Brain microvascular endothelial cell (primary cell): ENCODE measurements at regions not wholly inside any gene's neighbourhood (a gene's known extent, or its start where the extent isn't known, plus 50 kb on each side); places are given as distances from the start of the nearest gene placed in this dataset.
"Not testable (repeated sequence)": the region's sequence is repeated elsewhere in the genome, so short reads cannot be mapped to it uniquely, and the experiment has no call there.

Source experiments
- DNase-seq: peaks from one replicate; pipeline ENCODE4 v3.0.0-alpha.2; 2020
- H3K27ac ChIP-seq: fragments of 250-450 bp; sonication (Bioruptor Pico); 2 replicates; pipeline ENCODE4 v1.5.1; 2020; ENCODE audit warnings: mild to moderate bottlenecking, moderate library complexity
- H3K27me3 ChIP-seq: fragments of 250-450 bp; sonication (Bioruptor Pico); replicated peaks from 2 replicates; pipeline ENCODE4 v1.5.1; 2020; ENCODE audit warnings: mild to moderate bottlenecking
- H3K36me3 ChIP-seq: fragments of 250-450 bp; sonication (Bioruptor Pico); replicated peaks from 2 replicates; pipeline ENCODE4 v1.5.1; 2020; ENCODE audit warnings: mild to moderate bottlenecking
- H3K4me3 ChIP-seq: 2 replicates; pipeline ENCODE4 v1.5.1; 2011; ENCODE audit warnings: low read depth, mild to moderate bottlenecking, control low read depth, low read length, moderate library complexity
- in situ Hi-C: cut with HindIII; loops from 2 replicates; pipeline ENCODE4 v1.10.0; 2017; ENCODE audit warnings: low sequenced_read_pairs, low pct_ligation_motif_present
- TF ChIP-seq, protein P1 (sequence below): IDR thresholded peaks from 2 replicates; pipeline ENCODE4 v1.5.1; 2011; ENCODE audit warnings: low read depth, mild to moderate bottlenecking, moderate library complexity, low read length, control low read depth, inconsistent platforms; ENCODE audit errors: missing control alignments

DNA sequence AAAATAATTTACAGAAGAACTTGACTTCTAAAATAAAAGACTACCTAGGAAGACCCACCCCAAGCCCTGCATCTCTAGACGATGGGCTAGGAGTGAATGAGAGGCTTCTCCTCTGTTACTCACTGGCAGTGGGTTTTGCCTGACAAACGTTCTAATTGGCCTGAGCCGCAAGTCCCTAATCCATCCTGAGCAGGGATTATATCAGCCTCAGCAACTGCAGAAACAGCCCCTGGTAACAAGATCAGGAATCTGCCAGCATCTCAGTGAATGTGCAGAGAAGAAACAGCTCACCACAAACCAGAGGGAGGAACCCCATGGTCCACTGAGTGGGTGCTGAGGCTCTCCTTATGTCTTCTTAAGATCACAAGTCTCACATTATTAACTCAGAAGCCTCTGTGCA is 240.6 kb downstream of the BRINP2 start:
- Histone ChIP-seq H3K27ac (no peak overlapping the region), H3K4me3 (no peak overlapping the region), H3K36me3 (no peaks in the 10 kb centered on the region), H3K27me3 (no peaks in the 10 kb centered on the region)
- DNase-seq: no peak
- TF ChIP-seq, protein P1, sequence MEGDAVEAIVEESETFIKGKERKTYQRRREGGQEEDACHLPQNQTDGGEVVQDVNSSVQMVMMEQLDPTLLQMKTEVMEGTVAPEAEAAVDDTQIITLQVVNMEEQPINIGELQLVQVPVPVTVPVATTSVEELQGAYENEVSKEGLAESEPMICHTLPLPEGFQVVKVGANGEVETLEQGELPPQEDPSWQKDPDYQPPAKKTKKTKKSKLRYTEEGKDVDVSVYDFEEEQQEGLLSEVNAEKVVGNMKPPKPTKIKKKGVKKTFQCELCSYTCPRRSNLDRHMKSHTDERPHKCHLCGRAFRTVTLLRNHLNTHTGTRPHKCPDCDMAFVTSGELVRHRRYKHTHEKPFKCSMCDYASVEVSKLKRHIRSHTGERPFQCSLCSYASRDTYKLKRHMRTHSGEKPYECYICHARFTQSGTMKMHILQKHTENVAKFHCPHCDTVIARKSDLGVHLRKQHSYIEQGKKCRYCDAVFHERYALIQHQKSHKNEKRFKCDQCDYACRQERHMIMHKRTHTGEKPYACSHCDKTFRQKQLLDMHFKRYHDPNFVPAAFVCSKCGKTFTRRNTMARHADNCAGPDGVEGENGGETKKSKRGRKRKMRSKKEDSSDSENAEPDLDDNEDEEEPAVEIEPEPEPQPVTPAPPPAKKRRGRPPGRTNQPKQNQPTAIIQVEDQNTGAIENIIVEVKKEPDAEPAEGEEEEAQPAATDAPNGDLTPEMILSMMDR: no peak
- in situ Hi-C loops: no loop called here

DNA sequence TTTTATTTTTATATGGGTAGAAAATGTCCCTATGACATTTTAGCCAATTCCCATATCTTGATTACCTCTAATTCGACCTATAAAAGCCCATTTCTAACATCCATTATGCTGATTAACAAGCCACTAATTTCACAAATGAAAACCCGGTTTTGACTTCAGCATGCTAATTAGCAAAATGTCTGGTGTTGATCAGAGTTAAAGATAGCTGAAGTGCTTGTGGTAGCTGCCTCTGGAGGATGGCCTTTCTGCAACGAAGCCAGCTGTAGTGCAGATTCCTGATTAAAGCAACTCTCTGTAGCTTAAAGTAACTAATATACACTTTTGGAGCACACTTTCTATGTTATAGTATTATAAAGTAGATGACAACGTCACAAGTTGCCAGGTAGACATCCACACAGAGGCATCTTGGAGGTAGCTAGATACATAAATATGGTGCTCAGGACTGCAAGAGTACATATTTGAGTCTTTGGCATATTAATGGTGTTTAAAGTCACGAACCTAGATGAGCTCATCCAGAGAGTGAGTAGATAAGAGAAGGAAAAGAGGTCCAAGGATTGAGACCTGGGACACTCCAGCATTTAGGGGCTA is 239.5 kb downstream of the BRINP2 start:
- no peak for DNase-seq
- in situ Hi-C loops: no loop called here
- no peaks in the 10 kb centered on the region for H3K36me3 ChIP-seq
- H3K27ac ChIP-seq: no peak overlapping the region
- TF ChIP-seq, protein P1: no peak
- H3K4me3 ChIP-seq: no peak overlapping the region
- no peaks in the 10 kb centered on the region for H3K27me3 ChIP-seq

DNA sequence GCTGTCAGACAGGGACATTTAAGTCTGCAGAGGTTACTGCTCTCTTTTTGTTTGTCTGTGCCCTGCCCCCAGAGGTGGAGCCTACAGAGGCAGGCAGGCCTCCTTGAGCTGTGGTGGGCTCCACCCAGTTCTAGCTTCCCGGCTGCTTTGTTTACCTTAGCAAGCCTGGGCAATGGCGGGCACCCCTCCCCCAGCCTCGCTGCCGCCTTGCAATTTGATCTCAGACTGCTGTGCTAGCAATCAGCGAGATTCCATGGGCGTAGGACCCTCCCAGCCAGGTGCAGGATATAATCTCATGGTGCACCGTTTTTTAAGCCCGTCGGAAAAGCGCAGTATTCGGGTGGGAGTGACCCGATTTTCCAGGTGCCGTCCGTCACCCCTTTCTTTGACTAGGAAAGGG is 235.6 kb downstream of the BRINP2 start:
- H3K27ac ChIP-seq, in situ Hi-C loops, DNase-seq: not testable (repeated sequence)

DNA sequence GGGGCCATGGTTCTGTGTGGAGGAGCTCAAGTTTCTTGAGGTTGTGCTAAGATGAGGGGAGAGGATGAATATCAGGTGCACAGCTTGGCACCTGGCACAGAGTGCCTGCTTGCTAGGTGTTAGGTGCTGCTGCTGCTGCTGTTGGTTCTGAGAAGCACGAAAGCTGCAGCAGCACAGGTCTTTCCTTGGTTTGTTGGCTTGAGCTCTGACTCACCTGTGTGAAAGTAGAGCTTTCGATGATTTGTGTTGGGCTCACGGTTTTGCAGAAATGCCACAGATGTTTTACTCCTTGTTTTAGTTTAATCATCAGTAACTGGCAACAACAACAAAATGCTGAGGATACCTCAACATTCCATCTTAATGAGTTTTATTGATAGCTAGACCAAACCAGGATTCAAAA is 221.6 kb downstream of the BRINP2 start:
- no peaks in the 10 kb centered on the region for H3K27me3 ChIP-seq
- TF ChIP-seq, protein P1: no peak
- H3K4me3 ChIP-seq: no peak overlapping the region
- no peak overlapping the region for H3K27ac ChIP-seq
- no peaks in the 10 kb centered on the region for H3K36me3 ChIP-seq
- no peak for DNase-seq
- in situ Hi-C loops: no loop called here

More for the DNA sequence above, 235.6 kb downstream of the BRINP2 start:
- not testable (repeated sequence) for H3K36me3 ChIP-seq, H3K4me3 ChIP-seq, H3K27me3 ChIP-seq

DNA sequence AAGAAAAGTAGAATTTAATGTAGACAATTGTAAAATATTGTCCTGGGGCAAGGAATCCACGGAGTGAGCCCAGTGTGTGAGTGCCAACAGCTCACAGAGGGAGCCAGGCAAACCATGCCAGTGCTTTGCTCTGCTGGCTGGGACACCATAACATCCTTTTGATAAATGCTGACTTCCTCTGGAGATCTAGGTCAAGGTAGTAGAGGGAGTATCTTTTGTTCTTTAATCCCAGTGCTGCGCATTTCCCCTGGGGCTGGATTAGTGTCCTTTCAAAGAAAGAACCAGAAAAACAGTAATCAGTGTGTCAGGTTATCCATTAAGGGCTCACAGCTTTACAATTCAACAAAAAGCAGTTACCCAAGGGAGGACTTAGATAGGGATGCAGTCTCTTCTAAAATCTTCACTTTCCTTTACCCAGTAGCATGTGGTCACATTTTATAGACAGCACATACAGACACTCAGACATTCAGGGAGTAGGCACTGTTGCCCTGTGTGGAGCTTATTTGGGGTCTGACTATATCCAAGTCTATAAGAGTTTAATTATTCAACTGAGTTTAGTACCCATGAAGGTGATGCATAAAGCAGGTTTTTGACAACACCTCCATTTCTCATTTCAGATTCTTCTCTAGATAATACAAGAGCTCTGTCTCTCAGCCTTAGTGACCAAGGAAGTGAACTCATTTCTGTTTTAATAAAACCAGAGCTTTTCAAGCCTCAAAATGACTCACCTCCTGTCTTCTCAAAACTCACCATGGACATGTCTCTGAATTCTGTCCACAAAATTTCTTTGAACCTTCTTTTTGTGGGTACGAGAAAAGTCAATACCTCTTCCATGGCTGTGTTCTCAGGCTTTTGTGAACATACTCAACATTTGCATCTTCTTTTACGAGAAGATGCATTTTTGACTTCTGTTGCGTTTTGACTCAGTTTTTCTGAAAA is 215.3 kb downstream of the BRINP2 start:
- DNase-seq: no peak
- in situ Hi-C loops: no loop called here

DNA sequence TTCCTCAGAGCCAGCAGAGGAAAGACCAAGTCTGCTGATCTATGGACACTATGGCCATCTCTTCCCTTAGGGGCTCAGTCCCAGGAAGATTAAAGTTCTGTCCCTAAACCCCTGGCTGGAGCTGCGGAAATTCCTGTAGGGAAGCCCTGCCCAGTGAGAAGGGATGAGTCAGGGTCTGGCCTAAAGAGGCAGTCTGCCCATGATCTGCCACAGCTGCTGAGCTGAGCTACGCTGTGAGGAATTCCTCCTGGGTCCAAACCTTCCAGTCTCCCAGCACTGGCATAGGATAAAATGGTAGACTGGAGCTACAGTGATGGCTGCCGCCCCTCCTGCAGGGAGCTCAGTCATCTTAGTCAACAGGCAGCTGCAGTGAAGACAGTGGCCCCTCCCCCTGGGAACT is 213.7 kb downstream of the BRINP2 start:
- H3K4me3 ChIP-seq: no peak overlapping the region
- no peaks in the 10 kb centered on the region for H3K27me3 ChIP-seq
- TF ChIP-seq, protein P1: no peak
- H3K36me3 ChIP-seq: no peaks in the 10 kb centered on the region
- no peak for DNase-seq
- H3K27ac ChIP-seq: no peak overlapping the region
- in situ Hi-C loops: no loop called here

More for the DNA sequence above, 215.3 kb downstream of the BRINP2 start:
- Histone ChIP-seq H3K36me3 (no peaks in the 10 kb centered on the region), H3K27ac (no peak overlapping the region), H3K27me3 (no peaks in the 10 kb centered on the region), H3K4me3 (no peak overlapping the region)
- TF ChIP-seq, protein P1: no peak
